Posterior vena cava (tissue), 2 donors: ENCODE measurements at regions not wholly inside any gene's neighbourhood (a gene's known extent, or its start where the extent isn't known, plus 50 kb on each side); places are given as distances from the start of the nearest gene placed in this dataset.

Experiments
- DNase-seq: peaks from one replicate; pipeline ENCODE4 v3.0.0-alpha.2; 2020; ENCODE audit warnings: low spot score
- intact Hi-C, 2 donors: fragments of 100-400 bp; cut with DNase I; formaldehyde crosslinking; loops; one replicate each; pipeline versions ENCODE4 v1.14.1 to v1.14.2; 2022 to 2023
- donor health status: DM: yes; HTN: yes; CAD: no.
- donor health status: DM: yes; HTN: yes; CAD: no.

DNA sequence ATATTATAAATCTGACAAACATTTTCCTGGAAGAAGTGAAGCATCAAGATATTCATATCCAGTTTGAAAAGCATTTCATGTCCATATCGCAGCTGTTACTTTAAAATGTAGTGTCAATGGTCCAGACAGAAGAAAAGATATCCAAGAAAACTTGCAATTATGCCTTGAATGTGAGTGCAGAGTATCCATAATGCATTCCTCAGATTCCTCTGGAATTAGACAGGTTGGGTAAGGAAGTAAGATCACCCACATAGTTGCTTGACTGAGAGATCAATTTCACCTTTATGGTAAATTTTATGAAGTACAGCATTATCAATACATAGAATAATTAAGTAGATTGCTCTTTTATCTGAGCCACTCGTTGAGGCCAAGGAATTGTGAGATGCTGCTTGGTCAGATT is 327.0 kb upstream of the SLITRK5 start:
- DNase-seq = no peak
- intact Hi-C loops = no loop called here

DNA sequence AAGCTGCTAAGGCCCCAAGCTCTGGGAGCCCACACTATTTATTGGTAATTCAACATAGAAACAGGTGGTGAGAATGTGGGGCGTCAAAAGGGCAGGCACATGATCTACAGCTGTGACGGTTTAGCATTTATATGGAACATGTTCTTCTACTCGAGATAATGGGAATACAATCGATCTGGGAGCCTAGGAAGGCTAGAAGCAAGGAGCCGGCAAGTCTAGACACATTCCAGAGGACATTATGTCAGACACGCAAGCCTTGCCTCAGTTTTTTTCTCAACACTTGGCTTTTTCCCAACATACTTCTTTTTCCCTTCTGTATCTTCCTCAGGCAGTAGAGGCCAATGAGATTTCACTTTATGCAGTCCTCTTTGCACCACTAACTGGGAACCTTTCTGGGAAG is 315.7 kb upstream of the SLITRK5 start:
- intact Hi-C loops = no loop called here
- DNase-seq = no peak

DNA sequence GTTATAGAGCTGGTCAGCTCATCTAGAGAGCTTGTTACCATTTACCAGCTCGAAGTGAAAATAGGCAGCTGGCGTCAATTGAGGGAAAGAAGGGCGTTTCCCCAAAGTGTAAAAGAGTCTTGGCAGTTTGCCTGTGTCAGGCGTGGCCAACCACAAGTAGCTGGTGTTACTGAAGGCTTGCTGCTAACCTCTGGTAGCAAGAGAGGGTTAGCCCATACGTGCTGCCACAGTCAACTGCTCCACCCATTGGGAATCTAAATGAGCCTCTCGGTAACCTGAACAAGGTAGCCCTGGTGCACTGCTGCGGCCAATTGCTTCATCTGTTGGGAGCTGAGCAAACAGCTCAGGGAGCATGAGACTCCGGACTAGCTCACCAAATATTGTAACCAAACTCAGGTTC is 314.9 kb upstream of the SLITRK5 start:
- no peak for DNase-seq
- intact Hi-C loops = no loop called here

DNA sequence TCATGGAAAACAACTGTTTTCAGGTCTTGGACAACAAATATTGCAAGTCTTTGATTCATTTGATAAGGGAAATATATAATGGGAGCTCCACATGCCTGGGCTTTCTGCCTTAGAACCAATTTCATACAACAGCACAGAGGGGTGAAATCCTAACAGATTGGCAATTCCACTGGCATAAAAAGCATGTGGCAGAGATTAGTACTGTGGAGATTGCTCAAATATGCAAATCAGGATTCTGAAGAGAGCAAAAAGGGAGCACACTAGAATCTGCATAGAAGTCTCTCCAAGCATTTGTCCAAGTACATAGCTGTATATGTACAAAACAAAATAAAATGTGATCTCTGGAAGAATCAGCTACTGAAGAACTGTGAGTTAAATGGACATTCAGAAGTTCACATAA is 312.9 kb upstream of the SLITRK5 start:
- DNase-seq = no peak
- intact Hi-C loops = no loop called here

DNA sequence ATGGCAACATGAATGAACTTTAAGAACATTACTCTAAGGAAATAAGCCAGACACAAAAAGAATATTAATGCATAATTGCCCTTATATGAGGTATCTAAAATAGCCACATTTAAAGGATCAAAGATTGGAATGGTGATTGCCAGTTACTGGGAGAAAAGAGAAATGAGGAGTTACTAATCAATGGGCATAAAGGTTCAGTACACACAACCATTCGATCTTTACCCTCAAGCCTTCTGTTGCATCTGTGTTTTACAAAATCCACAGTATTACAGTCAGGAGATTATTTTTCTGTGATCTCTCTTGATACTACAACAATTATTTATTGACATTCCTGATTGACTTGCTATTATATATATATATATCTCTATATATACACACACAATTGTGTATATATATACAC is 310.0 kb upstream of the SLITRK5 start:
- intact Hi-C loops = no loop called here
- DNase-seq = no peak

DNA sequence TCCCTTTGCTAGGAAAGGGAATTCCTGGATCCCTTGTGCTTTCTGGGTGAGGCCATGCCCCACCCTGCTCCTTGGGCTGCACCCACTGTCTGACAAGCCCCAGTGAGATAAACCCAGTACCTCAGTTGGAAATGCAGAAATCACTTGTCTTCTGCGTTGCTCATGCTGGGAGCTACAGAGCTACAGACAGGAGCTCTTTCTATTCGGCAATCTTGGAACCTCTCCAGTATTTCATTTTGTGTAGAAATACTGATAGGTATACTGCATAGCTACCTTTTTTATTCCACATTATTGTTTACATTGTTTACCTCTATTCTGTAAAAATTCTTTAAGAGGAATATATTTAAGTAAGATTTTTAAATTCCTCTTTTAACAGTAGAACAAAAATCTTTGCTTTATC is 302.5 kb upstream of the SLITRK5 start:
- intact Hi-C loops = no loop called here
- DNase-seq = no peak

DNA sequence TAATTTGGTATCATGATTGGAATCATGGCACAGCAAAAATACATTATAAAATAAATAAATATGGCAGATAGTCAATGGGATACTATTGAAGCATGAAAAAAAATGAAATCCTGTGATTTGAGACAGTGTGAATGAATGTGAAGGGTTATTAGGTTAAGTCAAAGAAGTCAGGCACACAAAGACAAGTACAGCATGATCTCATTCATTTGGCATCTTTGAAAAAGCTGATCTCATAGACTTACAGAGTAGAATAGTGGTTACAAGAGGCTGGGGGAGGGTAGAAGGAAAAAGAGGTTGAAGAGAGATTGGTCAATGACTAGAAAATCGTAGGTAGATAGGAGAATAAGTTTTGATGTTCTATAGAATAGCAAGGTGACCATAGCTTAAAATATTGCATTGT is 295.1 kb upstream of the SLITRK5 start:
- DNase-seq = no peak
- intact Hi-C loops = no loop called here

DNA sequence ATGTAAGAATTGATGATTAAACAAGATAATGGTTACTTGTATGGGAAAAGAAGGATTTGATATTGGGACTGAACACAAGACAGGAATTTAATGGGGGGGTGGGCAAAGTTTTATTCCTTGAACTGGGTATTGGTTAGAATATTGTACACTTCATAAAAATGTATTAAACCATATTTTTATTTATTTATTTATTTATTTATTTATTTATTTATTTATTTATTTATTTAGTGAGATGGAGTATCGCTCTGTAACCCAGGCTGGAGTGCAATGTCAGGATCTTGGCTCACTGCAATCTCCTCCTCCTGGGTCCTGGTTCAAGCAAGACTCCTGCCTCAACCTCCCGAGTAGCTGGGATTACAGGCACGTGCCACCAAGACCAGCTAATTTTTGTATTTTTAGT is 287.1 kb upstream of the SLITRK5 start:
- intact Hi-C loops = no loop called here
- DNase-seq = no peak

DNA sequence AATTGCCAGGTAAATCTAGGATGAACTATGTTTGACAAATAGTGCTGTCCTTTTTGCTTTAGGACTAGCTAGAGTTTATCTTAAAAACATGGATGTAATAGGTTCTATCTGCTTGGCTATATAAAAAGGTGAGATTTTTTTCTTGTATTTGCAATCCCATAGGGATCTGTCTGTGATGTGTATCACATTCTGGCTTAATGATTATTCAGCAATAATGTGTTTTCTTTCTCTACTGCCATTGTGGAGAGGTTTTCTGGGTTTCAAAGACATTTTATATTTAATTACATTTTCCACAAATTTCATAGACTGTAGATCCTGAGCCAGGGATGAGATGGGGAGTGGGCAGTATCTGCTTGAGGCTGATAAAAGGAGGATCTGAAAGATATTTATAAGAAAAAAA is 277.8 kb upstream of the SLITRK5 start:
- intact Hi-C loops = no loop called here
- no peak for DNase-seq

DNA sequence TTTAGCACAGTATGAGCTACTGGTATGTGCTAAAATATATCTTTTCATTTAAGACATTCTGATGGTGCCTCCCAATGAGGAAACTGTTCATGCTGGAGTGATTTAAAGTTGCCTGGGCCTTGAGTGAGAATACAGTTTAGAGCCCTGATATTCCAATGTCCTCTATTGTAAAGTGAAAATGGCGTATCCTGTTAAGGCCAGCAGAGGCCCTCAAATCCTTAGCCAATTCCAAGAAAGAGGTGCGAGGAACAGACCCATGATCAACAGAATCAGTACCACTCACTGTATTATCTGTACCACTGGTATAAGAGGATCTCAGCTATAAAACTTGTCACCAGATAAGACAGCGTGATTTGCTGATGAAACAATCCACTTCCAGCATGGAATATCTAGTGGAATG is 273.1 kb upstream of the SLITRK5 start:
- no peak for DNase-seq
- intact Hi-C loops = no loop called here

DNA sequence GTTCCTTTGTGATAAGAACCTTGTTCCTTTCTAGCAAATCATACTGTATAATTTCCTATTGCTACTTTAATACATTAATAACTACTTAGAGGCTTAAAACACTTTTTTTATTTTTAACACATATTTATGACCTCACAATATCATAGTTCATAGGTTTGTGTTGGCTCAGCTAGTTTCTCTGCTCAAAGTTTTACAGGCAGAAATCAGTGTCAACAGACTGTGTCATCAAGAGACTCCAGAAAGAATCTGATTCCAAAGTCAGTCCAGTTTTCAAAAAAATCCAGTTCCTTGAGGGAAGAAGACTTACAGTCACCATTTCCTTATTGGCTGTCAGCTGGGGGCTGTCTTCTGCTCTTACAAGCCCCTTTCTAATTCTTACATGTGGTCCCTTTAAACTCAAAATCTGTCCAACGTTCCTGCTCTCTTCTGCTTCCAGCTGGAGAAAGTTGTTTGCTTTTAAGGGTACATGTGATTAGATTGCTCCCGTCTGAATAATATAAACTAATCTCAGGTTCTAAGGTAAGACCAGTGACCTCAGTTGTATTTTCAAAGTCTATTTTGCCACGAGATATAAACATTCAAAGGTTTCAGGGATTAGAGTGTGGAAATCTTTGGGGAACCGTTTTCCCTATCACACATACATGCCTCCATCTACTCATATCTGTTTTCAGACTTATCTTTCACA is 267.3 kb upstream of the SLITRK5 start:
- no peak for DNase-seq
- intact Hi-C loops = no loop called here

DNA sequence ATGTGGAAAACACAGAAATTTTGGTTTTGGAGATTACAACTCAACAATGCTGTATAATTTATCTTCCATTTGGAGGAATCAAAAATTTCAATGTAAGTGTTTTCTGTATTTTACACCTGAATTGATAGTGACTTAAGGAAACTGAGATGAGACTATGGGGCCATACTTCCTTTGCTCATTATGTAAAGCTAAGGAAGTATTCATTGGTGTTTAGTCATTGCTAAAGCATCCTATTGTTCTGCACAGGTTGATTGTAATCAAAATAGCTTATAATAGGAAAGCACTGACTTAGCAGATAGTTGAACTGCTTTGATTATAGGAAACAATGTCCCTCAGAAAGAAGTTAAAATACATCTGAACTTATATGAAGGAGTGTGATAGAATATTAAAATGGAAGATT is 244.4 kb upstream of the SLITRK5 start:
- intact Hi-C loops = no loop called here

DNA sequence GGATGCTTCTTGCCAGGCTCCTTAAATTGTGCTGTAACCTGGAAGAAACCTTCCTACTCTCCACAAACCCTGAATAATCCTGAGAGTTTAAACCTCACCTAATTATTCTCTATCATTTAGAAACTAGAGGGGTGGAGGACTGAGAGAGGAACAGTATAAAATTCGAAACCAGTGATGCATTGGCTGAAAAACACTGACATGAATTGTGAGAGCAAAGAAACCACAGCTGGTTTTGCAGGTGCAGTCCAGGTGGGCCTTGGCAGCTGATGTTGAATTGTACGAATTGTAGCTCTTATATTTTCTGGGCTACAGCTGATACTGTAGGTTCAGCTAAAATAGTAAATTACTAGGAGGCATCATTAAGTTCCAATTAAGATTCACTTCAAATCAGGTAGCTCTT is 227.0 kb upstream of the SLITRK5 start:
- intact Hi-C loops = no loop called here

More for the DNA sequence above, 244.4 kb upstream of the SLITRK5 start:
- DNase-seq = no peak

DNA sequence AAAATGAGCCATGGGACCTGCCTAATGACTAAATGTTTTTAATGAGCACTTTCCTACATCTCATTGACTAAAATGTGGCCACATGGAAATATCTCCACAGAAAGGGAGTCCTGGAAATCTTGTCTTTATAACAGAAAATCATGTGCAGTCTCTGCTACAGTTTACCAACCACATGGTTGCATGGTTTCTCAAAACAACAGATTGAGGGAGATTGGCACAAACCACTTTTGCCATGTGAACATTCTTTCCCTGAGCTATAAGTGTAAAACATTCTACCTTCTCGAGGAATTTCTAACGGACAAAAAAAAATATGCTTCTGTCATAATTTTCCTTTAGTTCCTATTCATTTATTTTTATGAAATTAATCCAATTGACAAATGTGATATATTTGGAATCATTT is 218.9 kb upstream of the SLITRK5 start:
- no peak for DNase-seq
- intact Hi-C loops = no loop called here

More for the DNA sequence above, 227.0 kb upstream of the SLITRK5 start:
- no peak for DNase-seq

DNA sequence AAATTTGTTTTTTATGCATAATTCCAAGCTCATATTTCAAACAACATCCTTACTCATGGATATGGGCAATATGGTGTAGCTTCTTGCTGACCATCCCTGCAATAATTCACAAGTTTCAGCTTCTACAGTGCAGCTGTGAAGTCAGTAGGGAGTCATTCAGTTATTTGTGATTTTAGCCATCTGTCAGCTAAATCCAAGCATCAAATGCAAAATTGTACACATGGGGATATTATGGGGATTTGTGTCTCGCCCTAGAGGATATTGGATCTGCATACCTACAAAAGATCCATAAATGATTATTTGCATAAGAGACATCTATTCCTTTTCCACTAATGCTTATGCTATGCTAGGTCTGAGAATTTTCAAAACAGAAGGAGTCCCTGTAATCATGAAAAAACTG is 217.9 kb upstream of the SLITRK5 start:
- no peak for DNase-seq
- intact Hi-C loops = no loop called here

DNA sequence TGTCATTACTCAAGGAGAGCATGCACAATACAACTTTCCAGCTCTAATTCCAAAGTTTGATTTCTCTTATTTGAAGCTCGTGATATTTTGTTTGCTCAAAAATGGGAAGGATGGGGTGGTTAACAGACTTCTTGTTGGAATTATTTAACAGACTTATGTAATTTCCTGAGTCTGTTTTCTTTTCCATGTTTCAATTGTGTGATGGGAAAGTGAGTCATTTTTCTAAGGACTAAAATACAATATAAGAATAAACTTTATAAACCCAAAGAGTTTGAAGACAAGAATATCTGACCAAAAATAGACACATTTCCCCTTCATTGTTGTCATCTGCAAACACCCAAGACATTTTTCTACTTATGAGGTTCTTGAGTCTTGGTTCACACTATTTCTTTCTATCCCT is 211.8 kb upstream of the SLITRK5 start:
- no peak for DNase-seq
- intact Hi-C loops = no loop called here

DNA sequence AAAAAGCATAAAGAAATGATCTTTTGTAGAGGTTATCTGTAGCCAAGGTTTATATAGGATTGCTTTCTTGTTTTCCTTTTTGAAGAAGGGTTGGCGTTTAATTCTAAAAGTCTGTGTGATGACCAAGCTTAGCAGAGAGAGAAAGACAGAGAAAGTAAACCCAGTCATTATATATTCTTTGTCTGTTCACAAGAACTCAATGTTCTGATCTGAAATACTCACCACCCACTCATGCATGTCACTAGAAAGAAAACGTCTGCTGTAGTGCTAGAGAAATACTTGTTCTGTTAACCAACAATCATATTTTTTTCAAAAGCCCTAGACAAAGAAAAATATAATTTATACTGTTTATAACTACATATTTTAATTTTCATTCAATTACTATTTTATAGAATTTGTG is 173.7 kb upstream of the SLITRK5 start:
- intact Hi-C loops = no loop called here
- no peak for DNase-seq

DNA sequence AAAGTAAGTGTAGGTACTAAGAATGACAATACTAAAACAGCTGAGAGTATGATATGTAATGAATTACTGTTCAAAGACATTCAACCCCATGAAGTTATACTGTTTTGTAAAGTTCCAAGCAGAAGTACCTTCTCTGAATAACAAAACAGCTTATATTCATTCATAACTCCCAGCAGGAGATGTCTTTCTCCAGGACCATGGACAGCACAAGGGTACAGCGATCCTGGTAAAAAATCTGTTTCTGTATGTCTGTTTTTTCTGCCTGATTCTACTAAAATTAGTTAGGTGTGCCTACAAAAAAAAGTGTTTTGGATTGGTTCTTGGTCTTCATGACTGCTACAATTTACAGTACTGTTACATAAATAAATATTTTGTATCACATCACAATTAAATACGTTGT is 172.5 kb upstream of the SLITRK5 start:
- intact Hi-C loops = no loop called here
- no peak for DNase-seq

DNA sequence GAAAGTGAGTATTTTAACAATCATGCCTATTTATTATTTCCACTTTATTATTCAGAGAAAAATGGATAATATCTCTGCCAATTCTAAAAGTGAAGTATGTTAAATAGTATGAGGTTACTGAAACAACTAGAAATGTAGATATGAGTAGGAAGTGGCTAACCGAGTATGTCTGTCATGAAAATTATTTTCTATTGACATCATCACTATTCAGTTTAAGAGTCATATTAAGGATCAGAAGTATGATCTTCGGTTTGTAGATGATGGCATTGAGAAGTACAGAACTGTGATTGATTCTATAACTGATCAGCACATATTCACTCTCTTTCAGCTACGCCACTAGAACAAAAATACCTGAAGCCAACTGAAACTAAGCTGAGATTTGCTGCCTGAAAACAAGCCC is 146.4 kb upstream of the SLITRK5 start:
- DNase-seq = no peak
- intact Hi-C loops = no loop called here

DNA sequence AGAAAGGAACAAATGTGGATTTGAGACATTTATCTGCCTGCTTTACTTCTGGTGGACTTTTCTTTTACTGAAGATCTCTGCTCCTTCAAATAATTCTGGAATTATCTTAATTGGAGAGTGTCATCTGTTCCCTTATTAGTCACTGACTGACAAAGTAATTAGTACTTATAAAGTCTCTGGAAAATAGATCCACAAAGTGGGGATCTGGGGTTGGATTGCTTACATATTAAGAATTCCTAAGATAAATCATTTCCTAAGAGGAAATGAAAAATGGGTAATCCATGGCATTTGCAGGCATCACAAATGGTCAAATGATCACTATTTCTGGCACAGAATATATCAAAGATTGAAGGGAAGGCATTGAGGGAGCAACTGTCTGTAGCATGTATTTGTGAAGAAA is 137.4 kb upstream of the SLITRK5 start:
- intact Hi-C loops = no loop called here
- no peak for DNase-seq

DNA sequence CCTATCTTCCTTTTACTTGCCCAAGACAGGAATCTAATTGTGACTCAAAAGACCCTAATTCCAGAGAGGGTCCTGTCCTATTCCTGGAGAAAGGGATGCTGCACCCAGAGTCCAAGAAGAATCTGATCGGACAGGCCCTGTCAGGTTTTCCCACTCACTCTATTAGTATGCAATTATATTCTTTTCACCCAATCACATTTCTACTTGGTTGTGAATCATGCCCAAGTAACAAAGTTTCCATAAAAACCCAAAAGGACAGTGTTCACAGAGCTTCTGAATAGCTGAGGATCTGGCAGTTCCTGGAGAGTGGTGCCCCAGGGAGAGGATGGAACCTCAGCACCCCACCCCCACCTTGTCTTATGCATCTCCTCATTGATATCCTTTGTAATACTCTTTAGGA is 135.3 kb upstream of the SLITRK5 start:
- intact Hi-C loops = no loop called here
- no peak for DNase-seq

DNA sequence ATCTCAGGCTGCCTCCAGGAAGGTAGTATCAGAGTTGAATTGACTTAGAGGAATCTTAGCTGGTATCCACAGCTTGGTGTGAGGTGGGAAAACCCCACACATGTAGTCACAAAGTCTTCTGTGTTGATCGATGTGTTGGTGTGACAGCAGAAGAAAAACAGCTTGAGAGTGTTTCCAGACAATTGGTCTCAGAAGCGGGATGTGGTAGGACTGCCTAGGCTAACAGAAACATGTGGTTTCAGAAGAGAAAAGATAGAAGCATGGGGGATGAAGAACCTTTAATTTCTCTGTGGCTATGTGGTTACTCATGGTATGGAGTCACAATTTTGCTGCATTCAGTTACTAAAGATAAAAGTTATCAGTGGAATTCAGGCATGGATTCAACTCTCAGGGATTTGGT is 134.7 kb upstream of the SLITRK5 start:
- no peak for DNase-seq
- intact Hi-C loops = no loop called here
